OCI-LY1 (cell line): ENCODE measurements at regions not wholly inside any gene's neighbourhood (a gene's known extent, or its start where the extent isn't known, plus 50 kb on each side); places are given as distances from the start of the nearest gene placed in this dataset.

Experiments used
- H2AFZ ChIP-seq: fragments of 200-600 bp; sonication (generic), shearing (Covaris generic); 2 replicates; pipeline ENCODE4 v1.6.0; 2014; ENCODE audit warnings: antibody characterized with exemption, mild to moderate bottlenecking, low read length
- H3F3A ChIP-seq: fragments of 200-600 bp; sonication (generic), shearing (Covaris generic); 2 replicates; pipeline ENCODE4 v1.6.0; 2014; ENCODE audit warnings: mild to moderate bottlenecking, antibody characterized with exemption, low read length, moderate library complexity; ENCODE audit not compliant: insufficient read depth
- H3K27ac ChIP-seq: fragments of 200-600 bp; sonication (generic); 2 replicates; pipeline ENCODE4 v1.5.1; 2014; ENCODE audit warnings: low read length, mixed run types, mild to moderate bottlenecking, low read depth; ENCODE audit not compliant: poor library complexity, severe bottlenecking
- H3K27me3 ChIP-seq: fragments of 200-600 bp; sonication (generic); 2 replicates; pipeline ENCODE4 v1.6.0; 2014; ENCODE audit warnings: antibody characterized with exemption, mild to moderate bottlenecking, low read length, moderate library complexity; ENCODE audit not compliant: insufficient read depth
- H3K36me3 ChIP-seq: fragments of 200-600 bp; sonication (generic); 2 replicates; pipeline ENCODE4 v1.6.1; 2014; ENCODE audit warnings: mild to moderate bottlenecking, antibody characterized with exemption, low read length, moderate library complexity, mixed read lengths; ENCODE audit not compliant: insufficient read depth
- H3K4me1 ChIP-seq: fragments of 200-600 bp; sonication (generic); 2 replicates; pipeline ENCODE4 v1.5.1; 2014; ENCODE audit warnings: mild to moderate bottlenecking, low read length, moderate library complexity; ENCODE audit not compliant: insufficient read depth, severe bottlenecking
- H3K4me2 ChIP-seq: fragments of 200-600 bp; sonication (generic), shearing (Covaris generic); 2 replicates; pipeline ENCODE4 v1.6.1; 2014; ENCODE audit warnings: low read length
- H3K4me3 ChIP-seq: fragments of 200-600 bp; sonication (generic); 2 replicates; pipeline ENCODE4 v1.5.1; 2014; ENCODE audit warnings: low read length, low read depth, mild to moderate bottlenecking, mixed read lengths; ENCODE audit not compliant: poor library complexity, severe bottlenecking
- H3K79me2 ChIP-seq: fragments of 200-600 bp; shearing (Covaris generic); 2 replicates; pipeline ENCODE4 v1.6.1; 2016; ENCODE audit warnings: mixed run types, low read length, mixed read lengths; ENCODE audit not compliant: insufficient read depth
- H3K9ac ChIP-seq: fragments of 200-600 bp; sonication (generic), shearing (Covaris generic); 2 replicates; pipeline ENCODE4 v1.6.1; 2014; ENCODE audit warnings: mild to moderate bottlenecking, low read length, mixed read lengths
- H3K9me2 ChIP-seq: fragments of 200-600 bp; sonication (generic), shearing (Covaris generic); 2 replicates; pipeline ENCODE4 v1.6.1; 2014; ENCODE audit warnings: low read depth, mild to moderate bottlenecking, low read length, mixed read lengths
- H3K9me3 ChIP-seq: fragments of 200-600 bp; shearing (Covaris generic); 2 replicates; pipeline ENCODE4 v1.6.1; 2014; ENCODE audit warnings: low read length, mixed read lengths
- H4K20me1 ChIP-seq: fragments of 200-600 bp; sonication (generic), shearing (Covaris generic); 2 replicates; pipeline ENCODE4 v1.6.0; 2016; ENCODE audit warnings: mild to moderate bottlenecking, low read length; ENCODE audit not compliant: insufficient read depth
- CTCF ChIP-seq: fragments of 200-600 bp; sonication (generic), shearing (Covaris generic); IDR thresholded peaks from 2 replicates; pipeline ENCODE4 v1.5.1; 2017; ENCODE audit warnings: mild to moderate bottlenecking, antibody characterized with exemption, low read length, moderate library complexity, mixed read lengths
- EZH2 ChIP-seq: fragments of 200-600 bp; sonication (generic), shearing (Covaris generic); IDR thresholded peaks from 2 replicates; pipeline ENCODE4 v1.8.0; 2017; ENCODE audit warnings: borderline replicate concordance, mixed run types, mild to moderate bottlenecking, antibody characterized with exemption, low read length, moderate library complexity, mixed read lengths

DNA sequence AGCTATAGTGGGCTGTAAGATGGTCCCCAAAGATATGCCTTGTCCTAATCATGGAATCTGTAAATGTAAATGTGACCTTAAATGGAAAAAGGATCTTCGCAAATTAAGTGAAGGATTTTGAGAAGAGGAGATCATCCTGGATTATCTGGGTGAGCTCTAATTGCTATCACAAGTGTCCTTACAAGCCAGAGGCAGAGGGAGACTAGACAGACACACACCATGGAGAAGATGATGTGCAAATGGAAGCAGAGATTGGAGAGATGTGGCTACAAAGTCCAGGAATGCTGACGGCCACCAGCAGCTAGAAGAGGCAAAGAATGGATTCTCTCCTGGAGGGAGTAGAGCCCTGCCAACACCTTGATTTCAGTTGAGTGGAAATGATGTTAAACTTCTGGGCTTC is 102.3 kb upstream of the PROK2 start:
- Histone ChIP-seq H3K79me2 (no peaks in the 10 kb centered on the region), H3K27ac (no peak overlapping the region), H2AFZ (no peak overlapping the region), H3K27me3 (no peaks in the 10 kb centered on the region), H3F3A (no peaks in the 10 kb centered on the region), H3K4me2 (no peak overlapping the region), H3K36me3 (no peaks in the 10 kb centered on the region), H3K9me3 (no peaks in the 10 kb centered on the region), H3K9ac (no peak overlapping the region), H3K9me2 (no peaks in the 10 kb centered on the region), H4K20me1 (no peaks in the 10 kb centered on the region), H3K4me1 (no peaks in the 10 kb centered on the region), H3K4me3 (no peak overlapping the region)
- TF ChIP-seq EZH2 (no peak), CTCF (no peak)

- Histone ChIP-seq H3K4me3 (no peak overlapping the region), H3K9me2 (no peaks in the 10 kb centered on the region), H3K4me2 (no peak overlapping the region), H3K27me3 (no peaks in the 10 kb centered on the region), H3K4me1 (no peaks in the 10 kb centered on the region), H3K9ac (no peak overlapping the region), H3K27ac (no peak overlapping the region), H3K9me3 (no peaks in the 10 kb centered on the region), H4K20me1 (no peaks in the 10 kb centered on the region), H2AFZ (no peak overlapping the region), H3F3A (no peaks in the 10 kb centered on the region), H3K79me2 (no peaks in the 10 kb centered on the region), H3K36me3 (no peaks in the 10 kb centered on the region)
- TF ChIP-seq EZH2 = no peak
- no peak for TF ChIP-seq CTCF
These were observed 100.1 kb upstream of the PROK2 start for GRCh38 chr3:71885006-71885405.

GRCh38 chr3:71881732-71882131 is 96.8 kb upstream of the PROK2 start:
- Histone ChIP-seq H3K9me3 (no peaks in the 10 kb centered on the region), H3K4me3 (no peak overlapping the region), H3K9ac (no peak overlapping the region), H3K27ac (no peak overlapping the region), H2AFZ (no peak overlapping the region), H3K4me1 (no peaks in the 10 kb centered on the region), H4K20me1 (no peaks in the 10 kb centered on the region), H3K79me2 (no peaks in the 10 kb centered on the region), H3K27me3 (no peaks in the 10 kb centered on the region; the same call in 1 of the 2 replicates), H3F3A (no peaks in the 10 kb centered on the region), H3K4me2 (no peak overlapping the region), H3K9me2 (no peaks in the 10 kb centered on the region), H3K36me3 (no peaks in the 10 kb centered on the region)
- TF ChIP-seq CTCF (no peak), EZH2 (no peak)
